H9 (cell line): ENCODE measurements at regions not wholly inside any gene's neighbourhood (a gene's known extent, or its start where the extent isn't known, plus 50 kb on each side); places are given as distances from the start of the nearest gene placed in this dataset.

Experiments
- DNase-seq: peaks from one replicate; pipeline ENCODE4 v3.0.0-alpha.2; 2017
- H2AFZ ChIP-seq: one replicate; pipeline ENCODE4 v1.6.1; 2013; ENCODE audit warnings: mild to moderate bottlenecking, low read length, control low read depth, moderate library complexity
- H2AK5ac ChIP-seq: 2 replicates; pipeline ENCODE4 v1.6.1; 2013; ENCODE audit warnings: low read length, control low read depth, mixed read lengths; ENCODE audit not compliant: insufficient read length
- H2BK120ac ChIP-seq: one replicate; pipeline ENCODE4 v1.6.1; 2013; ENCODE audit warnings: low read depth, mild to moderate bottlenecking, low read length, control low read depth, inconsistent platforms; ENCODE audit not compliant: poor library complexity, severe bottlenecking
- H2BK12ac ChIP-seq: 2 replicates; pipeline ENCODE4 v1.6.1; 2013; ENCODE audit warnings: low read length, control low read depth, mixed read lengths, low read depth; ENCODE audit not compliant: insufficient read length
- H2BK15ac ChIP-seq: 2 replicates; pipeline ENCODE4 v1.6.1; 2013; ENCODE audit warnings: low read depth, low read length, control low read depth
- H2BK20ac ChIP-seq: one replicate; pipeline ENCODE4 v1.6.1; 2013; ENCODE audit warnings: low read depth, mild to moderate bottlenecking, low read length, control low read depth, inconsistent platforms; ENCODE audit not compliant: poor library complexity, severe bottlenecking
- H2BK5ac ChIP-seq: 2 replicates; pipeline ENCODE4 v1.6.1; 2013; ENCODE audit warnings: low read length, control low read depth, mixed read lengths; ENCODE audit not compliant: insufficient read length
- H3K14ac ChIP-seq: 2 replicates; pipeline ENCODE4 v1.6.1; 2013; ENCODE audit warnings: low read length, control low read depth; ENCODE audit not compliant: insufficient read depth
- H3K18ac ChIP-seq: 2 replicates; pipeline ENCODE4 v1.6.1; 2013; ENCODE audit warnings: low read depth, mild to moderate bottlenecking, mixed read lengths, low read length, control low read depth; ENCODE audit not compliant: insufficient read length
- H3K23ac ChIP-seq: 2 replicates; pipeline ENCODE4 v1.6.1; 2013; ENCODE audit warnings: low read length, control low read depth, mixed read lengths, low read depth; ENCODE audit not compliant: insufficient read length
- H3K23me2 ChIP-seq: 2 replicates; pipeline ENCODE4 v1.6.1; 2013; ENCODE audit warnings: low read depth, mild to moderate bottlenecking, mixed read lengths, low read length, control low read depth; ENCODE audit not compliant: insufficient read length, poor library complexity, severe bottlenecking
- H3K27ac ChIP-seq: 2 replicates; pipeline ENCODE4 v1.5.1; 2013; ENCODE audit warnings: low read length, control low read depth, mixed read lengths, low read depth; ENCODE audit not compliant: insufficient read length
- H3K27me3 ChIP-seq: 2 replicates; pipeline ENCODE4 v1.6.1; 2013; ENCODE audit warnings: low read length, control low read depth, inconsistent platforms; ENCODE audit not compliant: insufficient read depth
- H3K4ac ChIP-seq: 2 replicates; pipeline ENCODE4 v1.6.1; 2013; ENCODE audit warnings: low read depth, mild to moderate bottlenecking, control low read depth, inconsistent platforms, low read length, moderate library complexity
- H3K4me1 ChIP-seq: 2 replicates; pipeline ENCODE4 v1.6.1; 2013; ENCODE audit warnings: low read length, control low read depth, inconsistent platforms; ENCODE audit not compliant: insufficient read depth
- H3K4me2 ChIP-seq: 2 replicates; pipeline ENCODE4 v1.6.1; 2013; ENCODE audit warnings: low read length, control low read depth, mixed read lengths; ENCODE audit not compliant: insufficient read length, insufficient read depth
- H3K56ac ChIP-seq: 2 replicates; pipeline ENCODE4 v1.6.1; 2013; ENCODE audit warnings: low read depth, mild to moderate bottlenecking, mixed read lengths, low read length, control low read depth; ENCODE audit not compliant: insufficient read length
- H3K79me1 ChIP-seq: 2 replicates; pipeline ENCODE4 v1.6.1; 2013; ENCODE audit warnings: low read depth, mild to moderate bottlenecking, moderate library complexity, low read length, control low read depth, inconsistent platforms; ENCODE audit not compliant: insufficient read depth, poor library complexity, severe bottlenecking
- H3K79me2 ChIP-seq: 2 replicates; pipeline ENCODE4 v1.6.1; 2013; ENCODE audit warnings: low read length, control low read depth, inconsistent platforms; ENCODE audit not compliant: insufficient read depth
- H3K9ac ChIP-seq: 2 replicates; pipeline ENCODE4 v1.6.1; 2013; ENCODE audit warnings: low read length, control low read depth, mixed read lengths; ENCODE audit not compliant: insufficient read length; ENCODE audit errors: extremely low read depth
- H3K9me3 ChIP-seq: one replicate; pipeline ENCODE4 v1.6.1; 2013; ENCODE audit warnings: low read depth, low read length, inconsistent platforms; ENCODE audit not compliant: control insufficient read depth
- H3T11ph ChIP-seq: one replicate; pipeline ENCODE4 v1.6.1; 2013; ENCODE audit warnings: mild to moderate bottlenecking, low read length, control low read depth, inconsistent platforms
- H4K20me1 ChIP-seq: one replicate; pipeline ENCODE4 v1.6.1; 2013; ENCODE audit not compliant: control insufficient read depth, insufficient read length, insufficient read depth
- H4K5ac ChIP-seq: 2 replicates; pipeline ENCODE4 v1.6.1; 2013; ENCODE audit warnings: low read depth, mild to moderate bottlenecking, mixed read lengths, low read length, control low read depth; ENCODE audit not compliant: insufficient read length
- H4K8ac ChIP-seq: replicated peaks from 2 replicates; pipeline ENCODE4 v1.6.1; 2013; ENCODE audit warnings: low read length, control low read depth, mixed read lengths, low read depth; ENCODE audit not compliant: insufficient read length
- H4K91ac ChIP-seq: 2 replicates; pipeline ENCODE4 v1.6.1; 2013; ENCODE audit warnings: low read depth, mild to moderate bottlenecking, moderate library complexity, mixed read lengths, low read length, control low read depth; ENCODE audit not compliant: insufficient read length
- H3K27ac Mint-ChIP-seq, 3 experiments: 2 replicates in 2 of 3; 3 replicates in 1 of 3; pipeline ENCODE4 v1.8.0; 2020 to 2021; ENCODE audit warnings: mixed read lengths in 3 of 3, mild to moderate bottlenecking in 1 of 3, moderate library complexity in 1 of 3
- H3K27me3 Mint-ChIP-seq: 2 replicates; pipeline ENCODE4 v1.8.0; 2021; ENCODE audit warnings: low read depth, mild to moderate bottlenecking, moderate library complexity, mixed read lengths
- H3K36me3 Mint-ChIP-seq, 3 experiments: 2 replicates in 2 of 3; 3 replicates in 1 of 3; pipeline ENCODE4 v1.8.0; 2020 to 2021; ENCODE audit warnings: low read depth in 3 of 3, mixed read lengths in 3 of 3; ENCODE audit not compliant: insufficient read depth in 1 of 3
- H3K4me1 Mint-ChIP-seq, 2 experiments: 2 replicates each; pipeline ENCODE4 v1.8.0; 2020; ENCODE audit warnings: mixed read lengths in 2 of 2
- H3K4me3 Mint-ChIP-seq, 2 experiments: 2 replicates in 1 of 2; 3 replicates in 1 of 2; pipeline ENCODE4 v1.8.0; 2020 to 2021; ENCODE audit warnings: mild to moderate bottlenecking in 2 of 2, mixed read lengths in 2 of 2, moderate library complexity in 1 of 2
- H3K9me3 Mint-ChIP-seq, 2 experiments: 2 replicates in 1 of 2; 3 replicates in 1 of 2; pipeline ENCODE4 v1.8.0; 2020; ENCODE audit warnings: mild to moderate bottlenecking in 2 of 2, mixed read lengths in 2 of 2, moderate library complexity in 1 of 2
- CTCF ChIP-seq: fragments of 200-600 bp; sonication (generic); conservative IDR thresholded peaks from 3 replicates; pipeline ENCODE4 v1.8.0; 2021; ENCODE audit warnings: antibody characterized with exemption, mild to moderate bottlenecking
- WGBS: extraction: QIAGEN DNeasy Blood & Tissue Kit; methylation state at CpG from one replicate; pipeline ENCODE4 v1.1.7; 2013; ENCODE audit warnings: missing lambda C conversion rate, low lambda C conversion rate, mixed read lengths; ENCODE audit not compliant: insufficient read length; ENCODE audit errors: extremely low coverage; 5-methylcytosine and 5-hydroxymethylcytosine counted together

GRCh38 chr22:49554296-49554625, 273.4 kb downstream of the BRD1 start:
- H4K91ac ChIP-seq, result no peak overlapping the region
- Mint-ChIP-seq H3K27ac (peak overlapping the region in 1 of 3 experiments; percentile 87; a peak in 3 of 7 replicates), H3K9me3 (peaks cover 12 to 14% of the 10 kb centered on the region in 2 experiments), H3K4me1 (peaks cover 5 to 7% of the 10 kb centered on the region in 2 experiments), H3K4me3 (no peak overlapping the region), H3K36me3 (peaks cover 9 to 12% (median 10%) of the 10 kb centered on the region in 3 experiments), H3K27me3 (peaks cover 6% of the 10 kb centered on the region)
- H2BK12ac ChIP-seq, result no peak overlapping the region
- H2BK15ac ChIP-seq, result no peak overlapping the region
- no peak overlapping the region for H2BK120ac ChIP-seq
- no peak overlapping the region for H3K27ac ChIP-seq
- H3K79me2 ChIP-seq, result no peaks in the 10 kb centered on the region
- H3K18ac ChIP-seq, result no peak overlapping the region
- H3K4me1 ChIP-seq, result no peaks in the 10 kb centered on the region
- H3K4ac ChIP-seq, result no peak overlapping the region
- H3K79me1 ChIP-seq, result no peaks in the 10 kb centered on the region
- no CpG with 5 or more reads among the region's 10 CpGs for WGBS
- TF ChIP-seq CTCF, result no peak
- H4K8ac ChIP-seq, result no peak overlapping the region
- no peaks in the 10 kb centered on the region for H3K27me3 ChIP-seq
- no peak overlapping the region for H4K5ac ChIP-seq
- H2AK5ac ChIP-seq, result no peak overlapping the region
- no peak overlapping the region for H2AFZ ChIP-seq
- no peak overlapping the region for H3K23ac ChIP-seq
- H3K9ac ChIP-seq, result no peak overlapping the region
- no peaks in the 10 kb centered on the region for H3K23me2 ChIP-seq
- peak; percentile 11 for DNase-seq
- H3K9me3 ChIP-seq, result peaks cover 8% of the 10 kb centered on the region
- no peak overlapping the region for H3K14ac ChIP-seq
- no peak overlapping the region for H3K4me2 ChIP-seq
- H4K20me1 ChIP-seq, result no peaks in the 10 kb centered on the region
- H2BK5ac ChIP-seq, result no peak overlapping the region
- H3K56ac ChIP-seq, result no peak overlapping the region
- H2BK20ac ChIP-seq, result no peak overlapping the region
- H3T11ph ChIP-seq, result no peak overlapping the region
